ENCODE measurements at regions not wholly inside any gene's neighbourhood (a gene's known extent, or its start where the extent isn't known, plus 50 kb on each side); places are given as distances from the start of the nearest gene placed in this dataset.

DNA sequence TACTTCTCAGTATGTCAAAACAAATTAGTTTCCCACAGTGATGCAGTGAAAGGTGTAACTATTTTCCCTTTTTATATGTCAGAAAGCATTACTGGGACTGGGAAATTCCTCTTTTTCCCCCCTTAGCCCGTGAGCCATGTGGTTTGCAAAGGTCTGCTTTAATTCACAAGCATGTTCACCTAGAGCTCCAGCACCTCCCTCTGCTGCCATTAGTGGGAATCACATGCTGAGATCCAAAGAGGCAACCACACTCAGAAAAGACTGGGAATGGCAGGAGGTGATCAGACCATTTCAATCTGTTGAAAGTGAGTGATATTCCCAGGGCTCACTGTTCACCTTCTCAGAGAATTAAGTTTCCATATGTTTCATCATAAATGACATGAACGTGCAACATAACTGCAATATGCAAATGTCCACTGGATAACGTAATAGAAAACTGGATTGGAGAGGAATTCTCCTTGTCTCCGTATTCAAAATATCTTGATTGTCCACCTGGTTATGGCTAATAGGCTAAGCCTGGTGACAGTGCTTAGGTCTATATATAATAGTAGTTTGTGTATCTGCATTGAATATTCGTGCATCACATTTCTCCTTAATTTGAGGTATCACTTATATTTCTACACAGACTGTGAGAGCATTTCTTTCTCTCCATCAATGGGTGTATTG, 703.5 kb upstream of the WWC1 start:
- TF ChIP-seq EZH2 (IDR thresholded peaks at IDR 0.05) (no peak), POLR2AphosphoS5 (IDR thresholded peaks at IDR 0.05; ENCODE audit: borderline replicate concordance, low read depth, low read length) (no peak)
